ENCODE measurements at regions not wholly inside any gene's neighbourhood (a gene's known extent, or its start where the extent isn't known, plus 50 kb on each side); places are given as distances from the start of the nearest gene placed in this dataset.

DNA sequence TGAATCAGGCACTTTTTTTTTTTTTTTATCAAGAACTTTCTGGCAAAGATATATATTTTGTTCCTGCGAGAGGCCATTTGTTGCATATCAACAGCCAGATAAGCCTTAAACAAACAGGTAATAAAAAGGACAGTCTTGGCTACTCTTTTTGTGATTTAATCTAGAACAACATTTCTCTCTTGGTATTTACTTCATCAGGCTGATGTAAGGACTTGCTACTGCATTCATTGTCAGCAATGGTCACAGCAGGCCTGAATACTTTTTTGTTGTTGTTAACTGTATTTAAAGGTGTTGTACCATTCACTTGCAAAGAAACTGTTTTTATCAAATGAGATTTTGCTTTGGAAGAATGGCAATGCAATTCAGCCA lies 683.8 kb downstream of the IRS1 start:
- no peak overlapping the region for H2AFZ ChIP-seq
- Mint-ChIP-seq H3K4me3 (0 out of 3 replicates have a peak overlapping the region, but pooled peaks have one; percentile 11), H3K9me3 (peaks cover 3% of the 10 kb centered on the region; the same call in 1 of the 3 replicates), H3K36me3 (ENCODE audit: low read depth) (no peaks in the 10 kb centered on the region; the same call in 2 of the 3 replicates), H3K4me1 (peaks cover 40% of the 10 kb centered on the region), H3K27me3 (ENCODE audit: insufficient read depth, low read depth, poor library complexity) (no peaks in the 10 kb centered on the region), H3K27ac (peak overlapping the region; percentile 90)
- H3K27me3 ChIP-seq (ENCODE audit: insufficient read depth) = no peaks in the 10 kb centered on the region
- H3K36me3 ChIP-seq (ENCODE audit: insufficient read depth) = no peaks in the 10 kb centered on the region
- H3K9me2 ChIP-seq (ENCODE audit: insufficient read depth) = 0 out of 2 replicates have a peak, but pooled peaks cover 7% of the 10 kb centered on the region
- no peaks in the 10 kb centered on the region for H3F3A ChIP-seq (replicated peaks; ENCODE audit: low read depth)
- TF ChIP-seq CTCF (conservative IDR thresholded peaks at IDR 0.05; ENCODE audit: low read depth in 2 of 2) (no peak), NANOG (IDR thresholded peaks at IDR 0.05; ENCODE audit: borderline replicate concordance) (peak; percentile 81), ZNF331 (CRISPR knock-in tag; IDR thresholded peaks at IDR 0.05; ENCODE audit: low read depth) (no peak), ETS1 (IDR thresholded peaks at IDR 0.05) (no peak), EZH2 (IDR thresholded peaks at IDR 0.05; ENCODE audit: low read depth, unreplicated experiment) (no peak), POLR2AphosphoS5 (IDR thresholded peaks at IDR 0.05; ENCODE audit: low read depth) (no peak), CREB1 (CRISPR knock-in tag; IDR thresholded peaks at IDR 0.05; ENCODE audit: low read depth) (peak; percentile 31; the same call in 1 of the 2 replicates), ZNF462 (CRISPR knock-in tag; IDR thresholded peaks at IDR 0.05) (no peak)
- no peaks in the 10 kb centered on the region for H4K20me1 ChIP-seq (replicated peaks; ENCODE audit: insufficient read depth)
- 0 out of 2 replicates have a peak overlapping the region, but pooled peaks have one; percentile 19 for H3K4me2 ChIP-seq
- peak overlapping the region; percentile 79 for H3K27ac ChIP-seq (ENCODE audit: low read depth)
- DNase-seq (ENCODE audit: low spot score) (peak; percentile 43), ATAC-seq (peak; percentile 93)
- no peak overlapping the region for H3K4me3 ChIP-seq
- H3K4me1 ChIP-seq (ENCODE audit: insufficient read depth) = peaks cover 15% of the 10 kb centered on the region
- no peaks in the 10 kb centered on the region for H3K79me2 ChIP-seq (replicated peaks; ENCODE audit: insufficient read depth)
